ENCODE measurements at regions not wholly inside any gene's neighbourhood (a gene's known extent, or its start where the extent isn't known, plus 50 kb on each side); places are given as distances from the start of the nearest gene placed in this dataset.
"Not testable (repeated sequence)": the region's sequence is repeated elsewhere in the genome, so short reads cannot be mapped to it uniquely, and the experiment has no call there.

DNA sequence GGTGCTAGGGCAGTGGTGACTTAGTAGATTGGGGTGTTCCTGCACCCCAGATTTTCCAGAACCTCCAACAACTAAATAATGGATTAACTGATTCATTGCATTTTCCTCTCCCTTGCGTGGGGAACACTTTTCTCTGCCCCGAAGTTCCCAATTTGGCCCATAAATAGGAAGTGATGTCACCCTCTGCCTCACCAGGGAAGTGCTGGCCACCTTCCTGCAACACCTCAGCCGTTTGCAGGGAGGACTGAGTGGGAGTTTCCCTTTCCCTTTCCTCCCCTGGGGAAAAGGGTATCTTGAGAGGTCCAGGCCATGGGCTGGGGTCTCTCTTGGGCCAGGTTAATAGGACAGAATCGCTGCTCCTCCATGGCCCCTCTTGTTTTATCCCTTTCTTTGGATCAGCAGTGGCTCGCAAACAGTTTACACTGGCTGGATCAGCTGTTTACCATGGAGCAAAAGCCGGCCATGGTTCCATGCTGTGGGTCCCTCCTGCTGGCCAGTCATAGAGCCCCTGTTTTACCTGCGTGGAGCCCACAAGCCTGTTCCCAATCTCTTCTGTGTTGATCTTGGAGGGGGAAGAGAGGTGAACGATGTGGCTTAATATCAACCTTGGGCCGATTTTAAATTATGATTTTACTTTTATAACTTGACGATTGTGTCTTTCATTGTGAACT is 91.6 kb upstream of the VRK1 start:
- H3K27me3 ChIP-seq (ENCODE audit: control insufficient read depth in 1 of 2, insufficient read depth in 2 of 2, low read length in 2 of 2), result peaks cover 5 to 7% of the 10 kb centered on the region in 2 donors
- H3K9ac ChIP-seq (ENCODE audit: low read depth in 1 of 2, low read length in 2 of 2), result no peak overlapping the region
- H3K36me3 ChIP-seq (ENCODE audit: control insufficient read depth in 1 of 2, insufficient read depth in 2 of 2, low read length in 2 of 2), result no peaks in the 10 kb centered on the region
- H3K4me3 ChIP-seq (ENCODE audit: low read depth in 1 of 2, low read length in 2 of 2), result no peak overlapping the region
- no peaks in the 10 kb centered on the region for H3K9me3 ChIP-seq (ENCODE audit: control insufficient read depth in 1 of 2, low read length in 2 of 2)
- no peak overlapping the region for H3K27ac ChIP-seq (ENCODE audit: low read depth, low read length)
- H3K4me1 ChIP-seq (ENCODE audit: control insufficient read depth in 1 of 2, insufficient read depth in 2 of 2, low read length in 2 of 2), result no peaks in the 10 kb centered on the region

DNA sequence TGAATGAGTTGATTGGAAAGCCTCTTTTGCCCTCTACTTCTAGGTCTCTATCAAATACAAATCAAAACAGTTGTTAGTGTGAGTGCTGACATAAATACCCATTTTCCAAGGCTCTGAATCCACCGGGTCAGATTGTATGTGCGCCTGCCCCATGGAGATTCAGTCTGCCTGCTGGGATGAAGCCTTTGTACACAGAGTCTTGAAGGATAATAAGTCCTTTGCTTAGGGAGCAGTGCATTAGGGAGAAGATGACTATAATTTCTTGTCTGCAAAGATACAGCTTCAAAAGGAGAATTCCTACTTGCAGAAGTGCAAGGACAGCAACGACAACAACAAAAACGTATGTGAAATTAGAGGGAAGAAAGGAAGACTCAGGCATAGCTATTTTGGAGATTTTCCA is 90.3 kb upstream of the VRK1 start:
- Histone ChIP-seq H3K27me3 (ENCODE audit: control insufficient read depth in 1 of 2, insufficient read depth in 2 of 2, low read length in 2 of 2) (peaks cover 7% of the 10 kb centered on the region in 2 donors), H3K27ac (ENCODE audit: low read depth, low read length) (no peak overlapping the region), H3K9me3 (ENCODE audit: control insufficient read depth in 1 of 2, low read length in 2 of 2) (no peaks in the 10 kb centered on the region), H3K4me1 (ENCODE audit: control insufficient read depth in 1 of 2, insufficient read depth in 2 of 2, low read length in 2 of 2) (no peaks in the 10 kb centered on the region), H3K4me3 (ENCODE audit: low read depth in 1 of 2, low read length in 2 of 2) (no peak overlapping the region), H3K36me3 (ENCODE audit: control insufficient read depth in 1 of 2, insufficient read depth in 2 of 2, low read length in 2 of 2) (no peaks in the 10 kb centered on the region), H3K9ac (ENCODE audit: low read depth in 1 of 2, low read length in 2 of 2) (no peak overlapping the region)

DNA sequence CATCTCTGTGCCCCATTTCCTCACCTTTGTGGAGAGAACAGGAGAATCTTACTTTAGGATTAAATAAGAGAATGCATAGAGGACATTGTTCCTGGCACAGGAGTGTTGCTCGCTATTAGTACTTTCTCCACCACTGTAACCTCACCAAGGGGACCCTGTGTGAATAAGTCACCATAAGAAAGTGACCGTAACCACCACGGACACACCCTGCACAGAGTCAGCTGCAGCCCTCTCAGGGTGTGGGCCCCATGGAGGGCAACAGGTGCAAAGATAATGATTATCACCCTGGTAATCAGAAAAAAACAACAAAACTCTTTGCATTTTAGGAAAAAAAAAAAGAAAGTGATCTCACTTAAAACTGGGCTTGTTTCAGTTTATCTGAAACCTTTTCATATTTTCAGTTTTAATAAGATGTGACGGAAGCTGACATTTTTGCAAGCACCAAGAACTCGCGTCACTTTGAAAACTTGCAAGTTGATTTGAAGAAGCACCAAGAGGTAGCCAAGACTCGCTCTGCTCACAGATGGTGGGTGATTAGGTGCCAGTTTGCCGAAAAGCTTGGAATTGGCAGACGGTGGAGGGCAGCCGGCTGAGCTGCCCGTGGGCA is 87.0 kb upstream of the VRK1 start:
- peaks cover 3 to 7% of the 10 kb centered on the region in 2 donors for H3K27me3 ChIP-seq (ENCODE audit: control insufficient read depth in 1 of 2, insufficient read depth in 2 of 2, low read length in 2 of 2)
- no peaks in the 10 kb centered on the region for H3K4me1 ChIP-seq (ENCODE audit: control insufficient read depth in 1 of 2, insufficient read depth in 2 of 2, low read length in 2 of 2)
- H3K4me3 ChIP-seq (ENCODE audit: low read depth in 1 of 2, low read length in 2 of 2), result no peak overlapping the region
- H3K9me3 ChIP-seq (ENCODE audit: control insufficient read depth in 1 of 2, low read length in 2 of 2), result no peaks in the 10 kb centered on the region
- H3K36me3 ChIP-seq (ENCODE audit: control insufficient read depth in 1 of 2, insufficient read depth in 2 of 2, low read length in 2 of 2), result no peaks in the 10 kb centered on the region
- no peak overlapping the region for H3K9ac ChIP-seq (ENCODE audit: low read depth in 1 of 2, low read length in 2 of 2)
- H3K27ac ChIP-seq (ENCODE audit: low read depth, low read length), result no peak overlapping the region

DNA sequence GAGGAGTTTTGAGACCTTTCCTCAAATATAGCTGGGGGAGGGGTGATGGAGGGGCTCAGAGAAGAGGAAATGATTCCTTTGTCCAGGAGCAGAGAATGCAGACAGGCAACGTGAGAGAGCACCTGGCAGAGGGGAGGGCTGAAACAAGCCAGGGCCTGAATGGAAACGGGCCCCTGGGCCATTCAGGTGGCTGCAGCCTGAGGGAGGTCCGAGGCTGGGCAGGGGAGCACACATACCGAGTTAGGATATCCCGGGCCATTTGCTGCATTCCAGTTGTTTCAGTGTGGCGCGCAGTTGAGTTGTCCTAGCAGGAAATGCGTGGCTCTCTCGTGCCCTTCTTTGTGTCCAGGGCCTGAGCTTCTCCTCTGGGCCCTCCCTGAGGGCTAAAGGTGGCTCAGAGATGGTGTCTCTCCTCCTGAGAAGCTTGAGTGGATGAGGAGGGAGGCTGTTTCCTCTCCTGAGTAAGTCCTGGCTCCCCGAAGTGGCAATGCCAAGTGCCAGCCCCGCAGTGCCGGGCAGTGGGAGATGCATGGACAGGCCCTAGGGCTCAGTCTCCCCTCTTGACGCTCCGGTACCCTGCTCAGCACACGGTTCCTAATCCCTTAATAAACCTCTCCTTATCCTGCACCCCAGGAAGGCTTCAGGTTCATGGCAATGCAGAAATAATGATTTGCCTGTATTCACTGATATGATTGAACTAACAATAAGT is 85.5 kb upstream of the VRK1 start:
- no peak overlapping the region for H3K9ac ChIP-seq (ENCODE audit: low read depth in 1 of 2, low read length in 2 of 2)
- no peak overlapping the region for H3K4me3 ChIP-seq (ENCODE audit: low read depth in 1 of 2, low read length in 2 of 2)
- no peaks in the 10 kb centered on the region for H3K36me3 ChIP-seq (ENCODE audit: control insufficient read depth in 1 of 2, insufficient read depth in 2 of 2, low read length in 2 of 2)
- no peaks in the 10 kb centered on the region for H3K9me3 ChIP-seq (ENCODE audit: control insufficient read depth in 1 of 2, low read length in 2 of 2)
- no peak overlapping the region for H3K27ac ChIP-seq (ENCODE audit: low read depth, low read length)
- no peaks in the 10 kb centered on the region for H3K4me1 ChIP-seq (ENCODE audit: control insufficient read depth in 1 of 2, insufficient read depth in 2 of 2, low read length in 2 of 2)
- H3K27me3 ChIP-seq (ENCODE audit: control insufficient read depth in 1 of 2, insufficient read depth in 2 of 2, low read length in 2 of 2), result peaks cover 3 to 7% of the 10 kb centered on the region in 2 donors

DNA sequence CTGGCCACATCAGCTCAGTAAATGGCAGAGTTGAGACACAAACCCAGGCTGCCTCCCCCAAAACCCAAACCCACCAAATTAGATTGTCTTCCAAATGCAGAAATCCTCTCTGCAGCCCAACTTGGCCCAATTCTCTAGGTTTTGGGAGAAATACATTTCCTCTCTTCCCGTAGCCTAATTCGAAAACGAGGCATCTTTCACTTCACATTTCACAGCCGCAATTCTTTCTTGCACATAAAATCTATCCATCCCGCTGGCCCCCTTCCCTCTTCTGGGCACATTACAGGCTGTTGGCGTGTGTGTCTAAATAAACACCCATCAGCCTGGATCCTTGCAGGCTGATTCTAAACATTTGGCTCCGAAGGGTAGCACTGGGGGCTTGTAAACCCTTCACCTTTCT is 83.8 kb upstream of the VRK1 start:
- Histone ChIP-seq H3K4me3 (ENCODE audit: low read depth in 1 of 2, low read length in 2 of 2) (no peak overlapping the region), H3K36me3 (ENCODE audit: control insufficient read depth in 1 of 2, insufficient read depth in 2 of 2, low read length in 2 of 2) (no peaks in the 10 kb centered on the region), H3K9ac (ENCODE audit: low read depth in 1 of 2, low read length in 2 of 2) (no peak overlapping the region)

DNA sequence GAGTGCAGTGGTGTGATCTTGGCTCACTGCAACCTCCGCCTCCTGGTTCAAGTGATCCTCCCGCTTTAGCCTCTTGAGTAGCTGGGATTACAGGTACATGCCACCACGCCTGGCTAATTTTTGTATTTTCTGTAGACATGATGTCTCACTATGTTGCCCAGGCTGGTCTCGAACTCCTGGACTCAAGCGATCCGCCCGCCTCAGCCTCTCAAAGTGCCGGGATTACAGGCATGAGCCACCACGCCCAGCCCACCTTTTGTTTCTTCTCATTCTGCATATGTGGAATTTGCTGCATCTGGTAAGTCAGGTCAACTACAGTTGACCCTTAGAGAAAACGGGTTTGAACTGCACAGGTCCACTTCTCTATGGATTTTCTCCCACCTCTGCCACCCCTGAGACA is 82.6 kb upstream of the VRK1 start:
- H3K27me3 ChIP-seq (ENCODE audit: control insufficient read depth in 1 of 2, insufficient read depth in 2 of 2, low read length in 2 of 2); H3K4me1 ChIP-seq (ENCODE audit: control insufficient read depth in 1 of 2, insufficient read depth in 2 of 2, low read length in 2 of 2); H3K27ac ChIP-seq (ENCODE audit: low read depth, low read length); H3K4me3 ChIP-seq (ENCODE audit: low read depth in 1 of 2, low read length in 2 of 2); H3K9ac ChIP-seq (ENCODE audit: low read depth in 1 of 2, low read length in 2 of 2); H3K36me3 ChIP-seq (ENCODE audit: control insufficient read depth in 1 of 2, insufficient read depth in 2 of 2, low read length in 2 of 2); H3K9me3 ChIP-seq (ENCODE audit: control insufficient read depth in 1 of 2, low read length in 2 of 2): not testable (repeated sequence)

More for the DNA sequence above, 83.8 kb upstream of the VRK1 start:
- Histone ChIP-seq H3K4me1 (ENCODE audit: control insufficient read depth in 1 of 2, insufficient read depth in 2 of 2, low read length in 2 of 2) (no peaks in the 10 kb centered on the region), H3K27ac (ENCODE audit: low read depth, low read length) (no peak overlapping the region), H3K9me3 (ENCODE audit: control insufficient read depth in 1 of 2, low read length in 2 of 2) (no peaks in the 10 kb centered on the region), H3K27me3 (ENCODE audit: control insufficient read depth in 1 of 2, insufficient read depth in 2 of 2, low read length in 2 of 2) (peaks cover 0 to 3% of the 10 kb centered on the region in 2 donors)

DNA sequence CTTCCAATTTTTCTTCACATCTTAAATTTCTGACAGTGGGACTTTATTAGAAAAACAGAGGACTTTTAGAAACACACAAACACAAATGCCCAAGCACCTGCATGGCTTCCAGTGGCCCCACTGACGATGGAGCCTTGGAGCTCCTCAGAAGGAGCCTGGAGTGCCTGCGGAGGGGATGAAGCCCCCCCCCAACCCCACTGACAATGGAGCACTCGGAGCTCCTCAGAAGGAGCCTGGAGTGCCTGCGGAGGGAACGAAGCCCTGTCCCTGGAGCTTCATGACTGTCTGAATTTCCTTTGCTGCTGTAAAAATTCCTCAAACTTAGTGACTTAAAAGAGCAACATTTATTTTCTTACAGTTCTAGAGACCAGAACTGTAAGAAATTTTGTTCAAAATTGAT is 80.1 kb upstream of the VRK1 start:
- Histone ChIP-seq H3K27ac (ENCODE audit: low read depth, low read length) (no peak overlapping the region), H3K4me3 (ENCODE audit: low read depth in 1 of 2, low read length in 2 of 2) (no peak overlapping the region), H3K27me3 (ENCODE audit: control insufficient read depth in 1 of 2, insufficient read depth in 2 of 2, low read length in 2 of 2) (no peaks in the 10 kb centered on the region), H3K9me3 (ENCODE audit: control insufficient read depth in 1 of 2, low read length in 2 of 2) (no peaks in the 10 kb centered on the region), H3K36me3 (ENCODE audit: control insufficient read depth in 1 of 2, insufficient read depth in 2 of 2, low read length in 2 of 2) (no peaks in the 10 kb centered on the region), H3K4me1 (ENCODE audit: control insufficient read depth in 1 of 2, insufficient read depth in 2 of 2, low read length in 2 of 2) (no peaks in the 10 kb centered on the region), H3K9ac (ENCODE audit: low read depth in 1 of 2, low read length in 2 of 2) (no peak overlapping the region)

DNA sequence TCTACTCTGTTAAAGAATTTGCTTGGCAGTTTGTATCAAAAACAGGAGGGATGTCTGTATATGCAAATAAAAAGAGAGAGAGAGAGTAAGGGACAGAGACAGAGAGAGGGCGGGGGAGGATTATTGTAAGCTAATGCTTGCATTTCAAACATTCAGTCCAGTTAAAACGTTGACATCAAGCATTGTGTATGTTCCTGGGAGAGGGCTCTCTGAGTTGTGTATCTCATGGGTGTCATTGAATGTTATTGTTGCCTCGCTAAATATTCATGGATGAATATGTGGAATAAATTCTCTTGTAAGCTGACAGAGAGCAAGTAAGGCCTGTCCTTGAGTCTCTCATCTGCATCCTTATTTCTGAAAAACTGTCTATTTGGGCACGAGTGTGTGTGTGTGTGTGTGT is 78.8 kb upstream of the VRK1 start:
- Histone ChIP-seq H3K36me3 (ENCODE audit: control insufficient read depth in 1 of 2, insufficient read depth in 2 of 2, low read length in 2 of 2) (no peaks in the 10 kb centered on the region), H3K9ac (ENCODE audit: low read depth in 1 of 2, low read length in 2 of 2) (no peak overlapping the region), H3K9me3 (ENCODE audit: control insufficient read depth in 1 of 2, low read length in 2 of 2) (no peaks in the 10 kb centered on the region), H3K4me1 (ENCODE audit: control insufficient read depth in 1 of 2, insufficient read depth in 2 of 2, low read length in 2 of 2) (no peaks in the 10 kb centered on the region), H3K27ac (ENCODE audit: low read depth, low read length) (no peak overlapping the region), H3K4me3 (ENCODE audit: low read depth in 1 of 2, low read length in 2 of 2) (no peak overlapping the region), H3K27me3 (ENCODE audit: control insufficient read depth in 1 of 2, insufficient read depth in 2 of 2, low read length in 2 of 2) (no peaks in the 10 kb centered on the region)

DNA sequence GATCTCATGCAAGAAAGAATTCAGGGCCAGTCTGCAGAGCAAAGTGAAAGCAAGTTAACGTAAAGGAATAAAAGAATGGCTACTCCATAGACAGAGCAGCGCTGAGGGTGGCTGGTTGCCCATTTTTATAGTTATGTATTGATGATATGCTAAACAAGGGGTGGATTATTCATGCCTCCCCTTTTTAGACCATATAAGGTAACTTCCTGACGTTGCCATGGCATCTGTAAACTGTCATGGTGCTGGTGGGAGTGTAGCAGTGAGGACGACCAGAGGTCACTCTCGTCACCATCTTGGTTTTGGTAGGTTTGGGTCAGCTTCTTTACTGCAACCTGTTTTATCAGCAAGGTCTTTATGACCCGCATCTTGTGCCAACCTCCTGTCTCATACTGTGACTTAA is 76.5 kb upstream of the VRK1 start:
- H3K36me3 ChIP-seq (ENCODE audit: control insufficient read depth in 1 of 2, insufficient read depth in 2 of 2, low read length in 2 of 2); H3K4me1 ChIP-seq (ENCODE audit: control insufficient read depth in 1 of 2, insufficient read depth in 2 of 2, low read length in 2 of 2); H3K27me3 ChIP-seq (ENCODE audit: control insufficient read depth in 1 of 2, insufficient read depth in 2 of 2, low read length in 2 of 2); H3K9me3 ChIP-seq (ENCODE audit: control insufficient read depth in 1 of 2, low read length in 2 of 2); H3K9ac ChIP-seq (ENCODE audit: low read depth in 1 of 2, low read length in 2 of 2); H3K4me3 ChIP-seq (ENCODE audit: low read depth in 1 of 2, low read length in 2 of 2); H3K27ac ChIP-seq (ENCODE audit: low read depth, low read length): not testable (repeated sequence)

DNA sequence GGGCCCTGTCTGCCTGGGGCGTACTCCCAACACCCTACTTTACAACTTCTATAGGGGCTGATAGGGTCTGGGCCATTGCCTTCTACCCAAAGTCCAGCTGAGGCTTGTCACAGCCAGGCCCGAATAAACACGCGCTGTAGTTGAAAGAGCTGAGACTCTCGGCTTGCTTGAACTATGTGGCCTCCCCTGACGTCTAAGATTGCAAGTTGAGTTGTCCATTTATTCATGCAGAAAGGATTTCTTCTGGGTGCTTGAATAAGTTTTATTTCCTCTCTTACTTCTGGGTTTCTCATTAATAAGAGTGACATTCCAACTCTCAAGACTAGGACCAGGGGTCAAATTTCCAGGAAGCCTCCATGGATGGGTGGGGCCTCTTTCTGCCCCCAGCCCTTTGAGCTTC is 74.4 kb upstream of the VRK1 start:
- H3K36me3 ChIP-seq (ENCODE audit: control insufficient read depth in 1 of 2, insufficient read depth in 2 of 2, low read length in 2 of 2), result no peaks in the 10 kb centered on the region
- H3K9me3 ChIP-seq (ENCODE audit: control insufficient read depth in 1 of 2, low read length in 2 of 2), result no peaks in the 10 kb centered on the region
- H3K27ac ChIP-seq (ENCODE audit: low read depth, low read length), result no peak overlapping the region
- H3K4me1 ChIP-seq (ENCODE audit: control insufficient read depth in 1 of 2, insufficient read depth in 2 of 2, low read length in 2 of 2), result no peaks in the 10 kb centered on the region
- H3K27me3 ChIP-seq (ENCODE audit: control insufficient read depth in 1 of 2, insufficient read depth in 2 of 2, low read length in 2 of 2), result no peaks in the 10 kb centered on the region
- H3K4me3 ChIP-seq (ENCODE audit: low read depth in 1 of 2, low read length in 2 of 2), result no peak overlapping the region
- H3K9ac ChIP-seq (ENCODE audit: low read depth in 1 of 2, low read length in 2 of 2), result no peak overlapping the region
